ENCODE measurements at regions not wholly inside any gene's neighbourhood (a gene's known extent, or its start where the extent isn't known, plus 50 kb on each side); places are given as distances from the start of the nearest gene placed in this dataset.

DNA sequence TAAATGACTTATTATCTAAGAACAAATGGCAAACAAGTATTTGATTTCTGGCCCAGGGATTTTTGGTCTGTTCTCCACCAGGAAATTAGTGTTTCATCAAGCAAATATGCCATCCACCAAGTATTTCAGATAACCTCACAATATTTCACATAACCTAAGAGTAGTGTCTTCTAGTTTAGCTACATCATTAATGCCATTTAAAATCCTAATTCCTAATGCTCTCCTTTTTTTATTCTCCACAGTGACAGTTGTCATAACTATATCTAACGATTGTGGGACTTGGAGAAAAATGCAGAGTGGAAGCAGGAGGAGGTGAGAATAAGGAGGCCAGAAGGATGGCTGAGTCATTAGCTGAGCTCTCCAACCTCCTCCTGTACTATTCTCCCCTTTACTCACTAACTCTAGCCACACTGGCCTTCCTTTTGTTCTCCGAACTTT is 58.5 kb upstream of the CTLA4 start:
- Histone ChIP-seq H3K4me1 (peaks cover 38% of the 10 kb centered on the region), H3K36me3 (no peaks in the 10 kb centered on the region), H3K9me3 (peaks cover 4% of the 10 kb centered on the region), H3K27me3 (ENCODE audit: low read depth) (no peaks in the 10 kb centered on the region), H3K27ac (no peak overlapping the region), H3K4me3 (no peak overlapping the region)
- DNase-seq (no peak), ATAC-seq (no peak)
- intact Hi-C loops (cut with DNase I): no loop called here
- TF ChIP-seq, protein P1, sequence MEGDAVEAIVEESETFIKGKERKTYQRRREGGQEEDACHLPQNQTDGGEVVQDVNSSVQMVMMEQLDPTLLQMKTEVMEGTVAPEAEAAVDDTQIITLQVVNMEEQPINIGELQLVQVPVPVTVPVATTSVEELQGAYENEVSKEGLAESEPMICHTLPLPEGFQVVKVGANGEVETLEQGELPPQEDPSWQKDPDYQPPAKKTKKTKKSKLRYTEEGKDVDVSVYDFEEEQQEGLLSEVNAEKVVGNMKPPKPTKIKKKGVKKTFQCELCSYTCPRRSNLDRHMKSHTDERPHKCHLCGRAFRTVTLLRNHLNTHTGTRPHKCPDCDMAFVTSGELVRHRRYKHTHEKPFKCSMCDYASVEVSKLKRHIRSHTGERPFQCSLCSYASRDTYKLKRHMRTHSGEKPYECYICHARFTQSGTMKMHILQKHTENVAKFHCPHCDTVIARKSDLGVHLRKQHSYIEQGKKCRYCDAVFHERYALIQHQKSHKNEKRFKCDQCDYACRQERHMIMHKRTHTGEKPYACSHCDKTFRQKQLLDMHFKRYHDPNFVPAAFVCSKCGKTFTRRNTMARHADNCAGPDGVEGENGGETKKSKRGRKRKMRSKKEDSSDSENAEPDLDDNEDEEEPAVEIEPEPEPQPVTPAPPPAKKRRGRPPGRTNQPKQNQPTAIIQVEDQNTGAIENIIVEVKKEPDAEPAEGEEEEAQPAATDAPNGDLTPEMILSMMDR (IDR thresholded peaks at IDR 0.05): no peak

DNA sequence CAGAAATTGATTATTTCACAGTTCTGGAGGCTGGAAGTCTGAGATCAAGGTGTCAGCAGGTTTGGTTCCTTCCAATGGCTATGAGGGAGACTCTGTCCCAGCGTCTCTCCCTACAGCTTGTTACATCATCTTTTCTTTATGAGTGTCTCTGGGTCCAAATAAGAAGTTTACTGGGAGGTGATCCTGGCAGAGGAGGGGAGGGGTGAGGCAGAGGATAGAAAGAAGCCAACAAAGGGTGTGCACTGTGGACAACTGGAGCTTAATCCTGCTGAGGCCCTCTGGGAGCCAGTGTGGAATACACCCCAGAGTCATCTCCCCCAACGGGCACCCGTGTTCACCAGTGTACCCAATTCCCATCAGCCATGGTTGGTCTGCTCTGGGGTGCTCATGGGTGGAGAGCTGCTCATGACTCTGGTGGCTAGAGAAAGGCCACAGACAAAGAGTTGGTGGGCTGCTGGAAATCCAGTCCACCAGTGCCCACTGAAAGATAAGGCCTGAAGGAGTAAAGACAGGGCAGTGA is 57.5 kb upstream of the CTLA4 start:
- Histone ChIP-seq H3K9me3 (peaks cover 4% of the 10 kb centered on the region), H3K27me3 (ENCODE audit: low read depth) (no peaks in the 10 kb centered on the region), H3K4me1 (peaks cover 40% of the 10 kb centered on the region), H3K36me3 (no peaks in the 10 kb centered on the region), H3K4me3 (no peak overlapping the region), H3K27ac (no peak overlapping the region)
- ATAC-seq (no peak), DNase-seq (no peak)
- intact Hi-C loops (cut with DNase I): no loop called here
- TF ChIP-seq, protein P1 (IDR thresholded peaks at IDR 0.05): no peak

DNA sequence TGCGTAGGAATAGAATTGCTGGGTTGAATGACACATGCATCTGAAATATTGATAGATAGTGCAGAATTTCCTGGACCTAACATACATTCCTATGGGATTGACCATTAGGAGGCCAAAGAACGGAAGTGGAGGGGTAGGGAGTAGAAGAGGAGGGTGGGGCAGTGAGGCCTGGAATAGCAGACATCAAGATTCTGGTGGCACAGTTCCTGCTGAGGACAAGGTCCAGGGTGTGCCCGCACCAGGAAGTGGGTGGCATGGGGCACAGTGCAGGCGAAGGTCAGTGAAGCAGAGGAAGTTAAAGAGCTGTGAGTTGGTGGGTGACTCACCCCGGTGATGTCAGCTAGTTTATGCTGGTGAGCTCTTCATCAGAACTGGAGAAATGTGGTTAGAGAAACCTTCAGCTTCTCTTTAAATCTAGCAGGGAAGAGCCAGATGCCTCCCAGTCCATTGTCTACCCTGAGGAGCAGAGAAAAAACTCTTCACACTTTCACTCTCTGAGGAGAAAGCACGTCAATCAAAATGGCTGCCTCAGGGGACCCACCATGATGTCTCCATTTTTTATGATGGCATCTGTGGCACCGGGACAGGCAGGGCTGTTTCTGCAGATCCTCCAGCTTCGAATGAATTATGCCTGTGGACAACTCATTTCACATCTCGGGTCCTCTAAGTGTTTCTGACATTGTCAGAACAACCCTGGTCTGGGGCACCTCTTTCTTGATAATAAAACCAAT is 55.9 kb upstream of the CTLA4 start:
- Histone ChIP-seq H3K9me3 (no peaks in the 10 kb centered on the region), H3K4me3 (no peak overlapping the region), H3K27ac (peak overlapping the region; percentile 34), H3K27me3 (ENCODE audit: low read depth) (no peaks in the 10 kb centered on the region), H3K36me3 (no peaks in the 10 kb centered on the region), H3K4me1 (peaks cover 56% of the 10 kb centered on the region)
- ATAC-seq: peak; percentile 82 to 94
- intact Hi-C loops (cut with DNase I): no loop called here
- TF ChIP-seq, protein P1 (IDR thresholded peaks at IDR 0.05): no peak
- DNase-seq: peak; percentile 89

DNA sequence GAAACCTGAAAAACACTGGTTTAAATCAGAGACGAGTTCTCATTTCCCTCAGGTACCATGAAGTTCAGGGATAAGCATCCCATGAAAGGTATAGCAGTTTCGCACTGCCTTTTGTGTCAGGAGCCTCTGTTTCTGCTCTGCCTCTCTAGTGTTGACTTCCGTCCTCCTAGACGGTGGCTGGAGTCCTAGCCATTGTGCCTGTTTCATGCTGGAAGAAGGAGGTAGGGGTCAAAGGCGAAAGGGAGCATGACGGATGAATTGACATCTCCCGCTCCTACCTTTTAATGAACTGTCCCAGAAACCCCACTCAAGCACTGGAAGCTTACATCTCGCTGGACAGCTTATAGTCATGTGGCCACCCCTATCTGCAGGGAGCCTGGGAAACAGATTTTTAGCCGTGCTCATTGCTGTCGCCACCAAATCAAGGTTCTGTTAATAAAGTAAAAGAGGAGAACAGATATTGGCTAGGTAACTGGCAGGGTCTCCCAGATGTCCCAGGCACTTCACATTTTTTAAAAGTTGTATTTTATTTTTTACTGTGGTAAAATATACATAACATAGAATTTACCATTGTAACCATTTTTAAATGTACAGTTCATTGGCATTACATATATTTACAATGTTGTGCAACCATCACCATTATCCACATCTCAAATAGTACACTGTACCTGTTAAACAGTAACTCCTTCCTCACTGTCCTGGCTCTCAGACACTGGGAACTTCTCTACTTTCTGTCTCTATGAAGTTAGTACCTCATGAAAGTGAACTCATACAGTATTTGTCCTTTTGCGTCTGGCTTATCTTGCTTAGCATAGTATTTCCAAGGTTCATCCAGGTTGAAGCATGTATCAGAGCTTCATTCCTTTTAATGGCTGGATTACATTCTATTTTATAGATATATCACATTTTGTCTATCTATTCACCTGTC is 55.0 kb upstream of the CTLA4 start:
- ATAC-seq (no peak), DNase-seq (no peak)
- intact Hi-C loops (cut with DNase I): no loop called here
- no peaks in the 10 kb centered on the region for H3K27me3 ChIP-seq (ENCODE audit: low read depth)
- TF ChIP-seq, protein P1 (IDR thresholded peaks at IDR 0.05): no peak
- no peaks in the 10 kb centered on the region for H3K9me3 ChIP-seq
- H3K4me1 ChIP-seq: peaks cover 57% of the 10 kb centered on the region
- peak overlapping the region; percentile 34 for H3K27ac ChIP-seq
- H3K36me3 ChIP-seq: no peaks in the 10 kb centered on the region
- H3K4me3 ChIP-seq: no peak overlapping the region

DNA sequence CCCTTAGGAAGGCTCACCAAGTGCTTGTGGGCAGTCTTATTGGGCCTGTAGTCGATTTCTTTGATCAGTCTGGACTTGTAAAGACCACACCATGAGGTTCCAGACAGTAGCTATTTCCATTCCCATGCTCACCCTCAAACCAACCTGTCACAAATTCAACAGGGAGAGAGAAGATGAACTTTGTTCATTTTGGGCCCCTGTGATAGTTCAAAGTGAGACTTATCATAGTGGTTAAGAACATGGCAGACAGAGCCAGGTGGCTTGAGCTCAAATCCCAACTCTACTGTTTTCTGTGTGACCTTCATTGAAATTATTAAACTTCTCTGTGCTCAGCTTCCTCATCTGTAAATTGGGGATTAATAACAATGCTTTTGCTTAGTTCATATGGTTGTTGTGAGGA is 53.9 kb upstream of the CTLA4 start:
- Histone ChIP-seq H3K27me3 (ENCODE audit: low read depth) (no peaks in the 10 kb centered on the region), H3K9me3 (no peaks in the 10 kb centered on the region), H3K36me3 (no peaks in the 10 kb centered on the region), H3K27ac (no peak overlapping the region), H3K4me1 (peaks cover 47% of the 10 kb centered on the region), H3K4me3 (no peak overlapping the region)
- no peak for ATAC-seq
- DNase-seq: no peak
- intact Hi-C loops (cut with DNase I): no loop called here
- TF ChIP-seq, protein P1 (IDR thresholded peaks at IDR 0.05): no peak
